GM12878 (cell line): ENCODE measurements at regions not wholly inside any gene's neighbourhood (a gene's known extent, or its start where the extent isn't known, plus 50 kb on each side); places are given as distances from the start of the nearest gene placed in this dataset.

Source experiments
- ATAC-seq: fragments of 200-7000 bp; cut with Tn5 transposase; 3 replicates; pipeline ENCODE4 v1.9.1; 2020; ENCODE audit warnings: mild to moderate bottlenecking, moderate library complexity
- BruUV-seq: library from RNA; stranded (reverse); fragments of 400-500 nt; replicated peaks from 2 replicates; lab custom pipeline; 2021; lab: Mats Ljungman, UMichigan
- CTCF ChIA-PET: fragments of 300-600 bp; sonication (Branson Sonifier 250); formaldehyde crosslinking; extraction: SDS; loops from one replicate; lab custom pipeline; 2021; ENCODE audit warnings: inconsistent platforms; lab: Yijun Ruan, JAX
- POLR2A ChIA-PET: fragments of 350-600 bp; formaldehyde crosslinking; extraction: SDS; loops from one replicate; lab custom pipeline; 2021; ENCODE audit warnings: inconsistent platforms; lab: Charles Lee
- RAD21 ChIA-PET: fragments of 300-600 bp; sonication (Branson Sonifier 250); formaldehyde crosslinking; loops from one replicate; lab custom pipeline; 2023; ENCODE audit warnings: antibody characterized with exemption; ENCODE audit not compliant: unreplicated experiment; lab: Charles Lee
- SMC1A ChIA-PET: fragments of 300-600 bp; sonication (Branson Sonifier 250); formaldehyde crosslinking; loops from one replicate; lab custom pipeline; 2023; ENCODE audit not compliant: unreplicated experiment, uncharacterized antibody; lab: Charles Lee
- DNase-seq: peaks from one replicate; pipeline ENCODE4 v3.0.0-alpha.2; 2011; ENCODE audit warnings: low read depth, low spot score
- FAIRE-seq: peaks from 3 replicates; lab custom pipeline; 2011; peaks lifted over from hg19 to GRCh38; lab: Jason Lieb, UNC
- H2AFZ ChIP-seq: 2 replicates; pipeline ENCODE4 v1.6.0; 2011; ENCODE audit warnings: low read depth, low read length, control low read depth; ENCODE audit not compliant: control insufficient read depth
- H3K27ac ChIP-seq: 2 replicates; pipeline ENCODE4 v1.5.1; 2011; ENCODE audit warnings: control low read depth; ENCODE audit not compliant: control insufficient read depth, insufficient read depth
- H3K27me3 ChIP-seq, 2 experiments: replicated peaks in 1 of 2; 2 replicates each; pipeline versions ENCODE4 v1.6.0 to v1.6.1; 2011; ENCODE audit warnings: low read length in 1 of 2; ENCODE audit not compliant: control insufficient read depth in 2 of 2, insufficient read depth in 2 of 2
- H3K36me3 ChIP-seq, 2 experiments: 2 replicates each; pipeline ENCODE4 v1.5.1; 2011; ENCODE audit warnings: low read length in 1 of 2; ENCODE audit not compliant: control insufficient read depth in 2 of 2, insufficient read depth in 2 of 2
- H3K4me1 ChIP-seq: 2 replicates; pipeline ENCODE4 v1.6.1; 2011; ENCODE audit warnings: mild to moderate bottlenecking, low read length, moderate library complexity, mixed read lengths; ENCODE audit not compliant: control insufficient read depth, insufficient read depth
- H3K4me2 ChIP-seq: 2 replicates; pipeline ENCODE4 v1.6.0; 2011; ENCODE audit warnings: control low read depth; ENCODE audit not compliant: control insufficient read depth, insufficient read depth
- H3K4me3 ChIP-seq: fragments of 200-600 bp; sonication (generic); 2 replicates; pipeline ENCODE4 v1.5.1; 2016
- H3K79me2 ChIP-seq: 2 replicates; pipeline ENCODE4 v1.6.0; 2011; ENCODE audit warnings: low read length; ENCODE audit not compliant: control insufficient read depth, insufficient read depth
- H3K9ac ChIP-seq: 2 replicates; pipeline ENCODE4 v1.8.0; 2011; ENCODE audit warnings: low read length, control low read depth, mixed read lengths; ENCODE audit not compliant: control insufficient read depth, insufficient read depth
- H3K9me3 ChIP-seq: replicated peaks from 3 replicates; pipeline ENCODE4 v1.5.1; 2011; ENCODE audit warnings: mild to moderate bottlenecking, low read length; ENCODE audit not compliant: control insufficient read depth, insufficient read depth
- H4K20me1 ChIP-seq: 2 replicates; pipeline ENCODE4 v1.6.0; 2011; ENCODE audit not compliant: control insufficient read depth, insufficient read depth
- BHLHE40 ChIP-seq, 2 experiments: fragments of 450-650 bp in 1 of 2; IDR thresholded peaks; 2 replicates each; pipeline ENCODE4 v1.6.1; 2011 to 2017; ENCODE audit warnings: low read depth in 2 of 2, borderline replicate concordance in 1 of 2, improper control_type of control experiment in 1 of 2, low read length in 1 of 2, mild to moderate bottlenecking in 1 of 2
- CREB1 ChIP-seq: IDR thresholded peaks from 2 replicates; pipeline ENCODE4 v1.6.1; 2012; ENCODE audit warnings: low read depth, mild to moderate bottlenecking, inconsistent platforms
- DPF2 ChIP-seq: fragments of 450-650 bp; IDR thresholded peaks from 2 replicates; pipeline ENCODE4 v1.6.1; 2017; ENCODE audit warnings: mild to moderate bottlenecking
- EP300 ChIP-seq, 2 experiments: fragments of 150-350 bp in 1 of 2; IDR thresholded peaks; 2 replicates each; pipeline ENCODE4 v1.6.1; 2011 to 2012; ENCODE audit warnings: low read depth in 2 of 2, low read length in 2 of 2, borderline replicate concordance in 1 of 2, improper control_type of control experiment in 1 of 2, inconsistent platforms in 1 of 2; ENCODE audit not compliant: control insufficient read depth in 1 of 2
- HDAC6 ChIP-seq: fragments of 200-600 bp; sonication (generic); IDR thresholded peaks from one replicate; pipeline ENCODE4 v1.8.0; 2017; ENCODE audit warnings: antibody characterized with exemption; ENCODE audit not compliant: unreplicated experiment
- HSF1 ChIP-seq: fragments of 150-350 bp; IDR thresholded peaks from 2 replicates; pipeline ENCODE4 v1.6.1; 2014; ENCODE audit warnings: mild to moderate bottlenecking, low read depth, low read length
- KDM1A ChIP-seq: fragments of 200-600 bp; sonication (generic); IDR thresholded peaks from 2 replicates; pipeline ENCODE4 v1.6.1; 2016; ENCODE audit warnings: borderline replicate concordance
- MTA3 ChIP-seq: IDR thresholded peaks from 2 replicates; pipeline ENCODE4 v1.6.1; 2012; ENCODE audit warnings: low read length, inconsistent platforms, borderline replicate concordance
- POLR2AphosphoS2 ChIP-seq: IDR thresholded peaks from 2 replicates; pipeline ENCODE4 v1.6.1; 2011; ENCODE audit warnings: low read depth, mild to moderate bottlenecking, low read length, improper control_type of control experiment, moderate library complexity
- SIX5 ChIP-seq: IDR thresholded peaks from 2 replicates; pipeline ENCODE4 v1.6.1; 2011; ENCODE audit warnings: mild to moderate bottlenecking, low read depth, low read length, moderate library complexity; ENCODE audit not compliant: severe bottlenecking
- SREBF2 ChIP-seq: IDR thresholded peaks from 2 replicates; pipeline ENCODE4 v1.6.1; 2012; ENCODE audit warnings: mild to moderate bottlenecking, low read length
- TARDBP ChIP-seq: IDR thresholded peaks from 2 replicates; pipeline ENCODE4 v1.6.1; 2016; ENCODE audit warnings: borderline replicate concordance
- YBX1 ChIP-seq: fragments of 450-650 bp; IDR thresholded peaks from 2 replicates; pipeline ENCODE4 v1.6.1; 2016; ENCODE audit warnings: antibody characterized with exemption
- ZNF24 ChIP-seq: fragments of 450-650 bp; IDR thresholded peaks from 2 replicates; pipeline ENCODE4 v1.6.1; 2017; ENCODE audit warnings: antibody characterized with exemption, mild to moderate bottlenecking
- ZNF622 ChIP-seq: fragments of 450-650 bp; IDR thresholded peaks from 2 replicates; pipeline ENCODE4 v1.6.1; 2017; ENCODE audit warnings: mild to moderate bottlenecking, inconsistent platforms
- WGBS: methylation state at CpG from one replicate; pipeline ENCODE4 v1.1.6; 2016; ENCODE audit warnings: low lambda C conversion rate; ENCODE audit not compliant: insufficient replicate concordance, insufficient coverage; ENCODE audit errors: missing lambda C conversion rate; 5-methylcytosine and 5-hydroxymethylcytosine counted together
- in situ Hi-C: fragments of 300-500 bp; cut with MboI; formaldehyde crosslinking; loops from 9 replicates; pipeline ENCODE4 v1.14.3; 2018; ENCODE audit warnings: mixed read lengths
- intact Hi-C: fragments of 100-400 bp; cut with micrococcal nuclease; formaldehyde crosslinking; loops from one replicate; pipeline ENCODE4 v1.14.2; 2022; ENCODE audit not compliant: unreplicated experiment

DNA sequence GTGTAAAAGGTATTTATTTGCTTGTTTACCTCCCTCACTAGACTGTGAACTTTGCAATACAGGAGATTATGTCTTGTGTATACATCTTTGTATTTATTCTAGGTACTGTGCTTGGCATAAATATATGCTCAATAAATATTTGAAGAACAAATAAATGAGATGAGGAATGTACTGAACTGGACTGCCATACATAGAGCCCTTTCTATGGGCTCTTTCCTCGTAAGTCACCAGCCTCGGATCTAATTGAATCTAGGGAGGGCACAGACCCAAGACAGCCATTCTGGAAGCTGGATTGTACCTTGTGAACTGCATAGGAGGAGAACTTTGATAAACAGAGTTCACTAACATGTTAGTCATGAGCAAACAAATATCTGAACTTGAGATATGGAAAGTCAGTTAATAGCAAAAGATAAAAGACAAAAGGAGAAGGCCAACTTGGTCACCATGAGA is 503.9 kb downstream of the INSC start:
- Histone ChIP-seq H3K4me2 (no peak overlapping the region), H3K9ac (no peak overlapping the region), H2AFZ (no peak overlapping the region), H3K79me2 (no peaks in the 10 kb centered on the region), H3K4me1 (no peaks in the 10 kb centered on the region), H3K36me3 (no peaks in the 10 kb centered on the region), H3K27ac (no peak overlapping the region), H3K27me3 (no peaks in the 10 kb centered on the region; a peak in 2 of 4 replicates), H3K9me3 (no peaks in the 10 kb centered on the region), H3K4me3 (no peak overlapping the region), H4K20me1 (no peaks in the 10 kb centered on the region)
- no TSS peak for BruUV-seq
- POLR2A ChIA-PET, result no interaction called here
- in situ Hi-C loops, result no loop called here
- SMC1A ChIA-PET, result no interaction called here
- ATAC-seq (no peak), DNase-seq (no peak), FAIRE-seq (no peak)
- RAD21 ChIA-PET, result no interaction called here
- CTCF ChIA-PET, result interaction anchor here (1.2 kb wide), 1 partner anchor 31 kb away, joined by 3 read pairs; no protein-coding TSS in a partner anchor
- intact Hi-C loops, result no loop called here
- no peak for TF ChIP-seq HSF1
- WGBS, result 0% methylated on average over 2 of the region's 2 CpGs

DNA sequence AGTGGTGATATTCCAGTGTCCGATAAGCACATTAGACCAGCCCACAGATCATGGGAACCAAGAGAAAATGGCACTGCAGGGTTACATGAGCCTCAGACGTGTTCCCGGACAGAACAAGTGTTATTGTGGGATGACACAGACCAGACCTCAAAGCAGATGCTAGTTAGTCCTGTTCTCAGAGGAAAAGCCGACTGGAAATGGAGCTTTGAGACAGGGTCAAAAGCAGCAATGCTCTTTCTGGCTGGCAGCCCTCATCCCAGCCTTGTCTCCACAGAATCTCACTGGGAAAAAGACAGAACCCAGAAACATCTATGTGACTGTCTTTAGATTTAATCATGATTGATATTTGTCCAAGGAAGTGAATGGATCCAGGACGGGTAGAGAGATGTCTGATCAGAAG is 506.8 kb downstream of the INSC start:
- BruUV-seq, result no TSS peak
- H3K36me3 ChIP-seq, result no peaks in the 10 kb centered on the region
- ChIA-PET POLR2A (no interaction called here), SMC1A (no interaction called here)
- no peaks in the 10 kb centered on the region for H4K20me1 ChIP-seq
- ATAC-seq (no peak), FAIRE-seq (no peak)
- H3K27me3 ChIP-seq, result no peaks in the 10 kb centered on the region; a peak in 2 of 4 replicates
- H3K9me3 ChIP-seq, result no peaks in the 10 kb centered on the region
- WGBS, result 12% methylated on average over 5 of the region's 5 CpGs
- TF ChIP-seq HDAC6, result no peak
- no peak for TF ChIP-seq MTA3
- no peak for TF ChIP-seq EP300 (IDR thresholded peaks at IDR 0.05; ENCODE audit: borderline replicate concordance in 1 of 2, control insufficient read depth in 1 of 2, low read depth in 2 of 2, low read length in 2 of 2)
- TF ChIP-seq SREBF2, result no peak
- TF ChIP-seq ZNF24, result no peak
- no peak for TF ChIP-seq POLR2AphosphoS2
- no peak for TF ChIP-seq KDM1A
- TF ChIP-seq CREB1, result no peak
- no peak for TF ChIP-seq TARDBP
- no peak for TF ChIP-seq BHLHE40 (IDR thresholded peaks at IDR 0.05; ENCODE audit: borderline replicate concordance in 1 of 2, low read depth in 2 of 2, low read length in 1 of 2)
- no peak for TF ChIP-seq SIX5
- TF ChIP-seq ZNF622, result no peak
- TF ChIP-seq YBX1, result no peak
- TF ChIP-seq DPF2, result no peak
- TF ChIP-seq, all 136 proteins: peak for 0
- Histone ChIP-seq H3K9ac (no peak overlapping the region), H3K4me2 (no peak overlapping the region), H3K79me2 (no peaks in the 10 kb centered on the region), H3K4me1 (no peaks in the 10 kb centered on the region), H3K4me3 (no peak overlapping the region), H2AFZ (no peak overlapping the region), H3K27ac (no peak overlapping the region)
- intact Hi-C loops, result no loop called here
- ChIA-PET CTCF (no interaction called here), RAD21 (no interaction called here)
- no peak for DNase-seq
- in situ Hi-C loops, result no loop called here
